ENCODE measurements at regions not wholly inside any gene's neighbourhood (a gene's known extent, or its start where the extent isn't known, plus 50 kb on each side); places are given as distances from the start of the nearest gene placed in this dataset.
"Not testable (repeated sequence)": the region's sequence is repeated elsewhere in the genome, so short reads cannot be mapped to it uniquely, and the experiment has no call there.

- peak in 1 of 2 experiments; percentile 13 for DNase-seq
These were observed 113.7 kb upstream of the SLC35F3 start for GRCh38 chr1:233790662-233791371.

DNA sequence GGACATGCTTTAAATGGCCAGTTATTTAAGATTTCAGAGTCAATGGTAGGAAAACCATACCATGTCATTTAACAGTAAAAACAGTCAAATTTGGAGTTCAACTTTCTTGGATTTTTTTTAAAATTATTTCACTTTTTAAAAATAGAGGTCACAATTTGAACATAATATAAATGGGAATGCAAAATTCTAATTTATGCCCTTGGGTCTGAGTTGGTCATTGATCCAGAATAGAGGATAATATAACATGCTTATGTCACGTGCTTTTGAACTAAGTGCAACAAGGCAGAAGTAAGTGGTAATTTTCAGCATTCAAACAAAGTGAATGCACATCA is 113.1 kb upstream of the SLC35F3 start:
- no peak for DNase-seq

GRCh38 chr1:233791721-233792120 is 112.8 kb upstream of the SLC35F3 start:
- DNase-seq = no peak

GRCh38 chr1:233794863-233795262 is 109.6 kb upstream of the SLC35F3 start:
- no peak for DNase-seq

- DNase-seq = no peak
These were observed 108.2 kb upstream of the SLC35F3 start for GRCh38 chr1:233796146-233796783.

GRCh38 chr1:233802611-233803010 is 101.9 kb upstream of the SLC35F3 start:
- DNase-seq = no peak

DNA sequence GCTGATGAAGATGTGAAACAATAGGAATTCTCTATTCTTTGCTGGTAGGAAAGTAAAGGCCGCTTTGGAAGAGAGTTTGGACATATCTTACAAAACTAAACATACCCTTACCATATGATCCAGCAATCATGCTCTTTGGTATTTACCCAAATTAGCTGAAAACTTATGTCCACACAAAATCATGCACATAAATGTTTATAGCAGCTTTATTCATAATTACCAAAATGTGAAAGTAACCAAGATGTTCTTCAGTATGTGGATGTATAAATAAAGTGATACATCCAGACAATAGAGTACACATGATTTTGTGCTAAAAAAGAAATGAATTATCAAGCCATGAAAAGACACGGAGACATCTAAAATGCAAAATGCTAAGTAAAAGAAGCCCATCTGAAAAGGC is 98.7 kb upstream of the SLC35F3 start:
- DNase-seq = no peak

GRCh38 chr1:233815357-233815756 is 89.1 kb upstream of the SLC35F3 start:
- DNase-seq = no peak

- DNase-seq = no peak
These were observed 88.6 kb upstream of the SLC35F3 start for GRCh38 chr1:233815865-233816264.

DNA sequence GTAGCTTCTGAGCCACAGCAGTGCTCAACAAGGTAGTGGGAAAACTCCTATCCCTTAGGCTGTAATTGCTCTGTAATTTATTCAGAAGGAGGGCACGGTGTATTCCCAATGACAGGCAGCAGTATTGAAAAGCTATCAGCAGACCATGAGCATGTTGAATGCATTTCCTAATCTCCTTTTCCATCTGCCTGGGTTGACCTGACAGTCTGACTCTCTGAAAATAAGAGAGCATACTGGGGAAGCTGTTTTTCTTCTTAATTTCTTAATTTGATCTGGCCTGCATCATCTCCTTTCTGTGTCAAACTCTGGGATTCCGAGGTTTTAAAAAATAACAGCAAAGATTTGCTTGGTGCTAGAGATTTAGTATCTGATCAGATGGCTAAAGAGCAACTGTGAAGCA is 88.1 kb upstream of the SLC35F3 start:
- no peak for DNase-seq

GRCh38 chr1:233819042-233819441 is 85.4 kb upstream of the SLC35F3 start:
- DNase-seq = no peak

GRCh38 chr1:233824179-233824578 is 80.3 kb upstream of the SLC35F3 start:
- DNase-seq = not testable (repeated sequence)

DNA sequence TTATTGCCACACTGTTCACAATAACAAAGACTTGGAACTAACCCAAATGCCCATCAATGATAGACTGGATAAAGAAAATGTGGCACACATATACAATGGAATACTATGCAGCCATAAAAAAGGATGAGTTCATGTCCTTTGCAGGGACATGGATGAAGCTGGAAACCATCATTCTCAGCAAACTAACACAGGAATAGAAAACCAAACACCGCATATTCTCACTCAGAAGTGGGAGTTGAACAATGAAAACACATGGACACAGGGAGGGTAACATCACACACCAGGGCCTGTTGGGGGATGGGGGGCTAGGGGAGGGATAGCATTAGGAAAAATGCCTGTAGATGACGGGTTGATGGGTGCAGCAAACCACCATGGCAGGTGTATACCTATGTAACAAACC is 76.5 kb upstream of the SLC35F3 start:
- not testable (repeated sequence) for DNase-seq

DNA sequence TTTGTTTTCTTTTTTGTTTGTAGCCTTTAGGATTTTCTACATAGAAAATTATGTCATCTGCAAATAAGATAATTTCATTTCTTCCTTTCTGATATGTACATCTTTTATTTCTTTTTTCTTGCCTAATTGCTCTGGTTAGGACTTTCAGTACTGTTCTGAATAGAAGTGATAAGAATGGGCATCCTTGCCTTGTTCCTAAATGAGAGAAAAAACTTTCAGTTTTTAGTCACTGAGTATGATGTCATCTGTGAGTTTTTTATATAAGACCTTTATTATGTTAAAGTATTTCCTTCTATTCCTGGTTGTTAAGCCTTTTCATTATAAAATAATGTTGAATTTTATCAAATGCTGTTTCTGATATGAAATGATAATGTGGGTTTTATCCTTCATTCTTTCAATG is 76.0 kb upstream of the SLC35F3 start:
- DNase-seq = no peak

GRCh38 chr1:233834609-233835008 is 69.9 kb upstream of the SLC35F3 start:
- no peak for DNase-seq

- not testable (repeated sequence) for DNase-seq
These were observed 66.3 kb upstream of the SLC35F3 start for GRCh38 chr1:233838207-233838606.

- DNase-seq = no peak
These were observed 60.8 kb upstream of the SLC35F3 start for GRCh38 chr1:233843525-233844204.

GRCh38 chr1:233844275-233844674 is 60.2 kb upstream of the SLC35F3 start:
- no peak for DNase-seq

- DNase-seq = no peak
These were observed 59.8 kb upstream of the SLC35F3 start for GRCh38 chr1:233844692-233845091.
